CD8-positive, alpha-beta memory T cell (primary cell): ENCODE measurements at regions not wholly inside any gene's neighbourhood (a gene's known extent, or its start where the extent isn't known, plus 50 kb on each side); places are given as distances from the start of the nearest gene placed in this dataset.
"Not testable (repeated sequence)": the region's sequence is repeated elsewhere in the genome, so short reads cannot be mapped to it uniquely, and the experiment has no call there.

Experiments
- CTCF ChIA-PET: fragments of 350-600 bp; sonication (Branson Sonifier 250); formaldehyde crosslinking; loops from one replicate; lab custom pipeline; 2021; ENCODE audit warnings: antibody characterized with exemption; lab: Charles Lee
- POLR2A ChIA-PET: fragments of 350-600 bp; sonication (Branson Sonifier 250); formaldehyde crosslinking; loops from one replicate; lab custom pipeline; 2021; ENCODE audit warnings: antibody characterized with exemption; lab: Charles Lee
- DNase-seq, 5 donors: peaks; one replicate each; pipeline versions ENCODE4 v3.0.0 to v3.0.0-alpha.2; 2020 to 2022; ENCODE audit warnings: mixed read lengths in 1 of 5
- H3K27ac ChIP-seq: one replicate; pipeline ENCODE4 v1.7.0; 2013; ENCODE audit warnings: low read depth, mild to moderate bottlenecking, low read length, moderate library complexity
- H3K27me3 ChIP-seq: 2 replicates; pipeline ENCODE4 v1.7.0; 2013; ENCODE audit warnings: low read length, mild to moderate bottlenecking; ENCODE audit not compliant: insufficient read depth, poor library complexity, severe bottlenecking
- H3K36me3 ChIP-seq: 2 replicates; pipeline ENCODE4 v1.7.0; 2013; ENCODE audit warnings: mild to moderate bottlenecking, low read length, moderate library complexity; ENCODE audit not compliant: insufficient read depth
- H3K4me1 ChIP-seq: 2 replicates; pipeline ENCODE4 v1.7.0; 2013; ENCODE audit warnings: mild to moderate bottlenecking, low read length, moderate library complexity; ENCODE audit not compliant: insufficient read depth
- H3K4me3 ChIP-seq: 2 replicates; pipeline ENCODE4 v1.7.0; 2013; ENCODE audit warnings: mild to moderate bottlenecking, low read length
- H3K9me3 ChIP-seq: 2 replicates; pipeline ENCODE4 v1.7.0; 2013; ENCODE audit warnings: mild to moderate bottlenecking, low read length
- H3K27ac Mint-ChIP-seq, 8 donors: one replicate each; pipeline ENCODE4 v1.8.0; 2020 to 2021; ENCODE audit warnings: mixed read lengths in 8 of 8, mild to moderate bottlenecking in 6 of 8, inconsistent platforms in 3 of 8, moderate library complexity in 3 of 8
- H3K27me3 Mint-ChIP-seq, 2 donors: one replicate each; pipeline ENCODE4 v1.8.0; 2020 to 2021; ENCODE audit warnings: mixed read lengths in 2 of 2, mild to moderate bottlenecking in 1 of 2, moderate library complexity in 1 of 2
- H3K36me3 Mint-ChIP-seq, 3 donors: one replicate each; pipeline ENCODE4 v1.8.0; 2020 to 2021; ENCODE audit warnings: mixed read lengths in 3 of 3, inconsistent platforms in 1 of 3, mild to moderate bottlenecking in 1 of 3
- H3K4me1 Mint-ChIP-seq, 3 donors: one replicate each; pipeline ENCODE4 v1.8.0; 2020 to 2021; ENCODE audit warnings: mixed read lengths in 3 of 3, inconsistent platforms in 1 of 3, mild to moderate bottlenecking in 1 of 3
- H3K4me3 Mint-ChIP-seq, 7 donors: one replicate each; pipeline ENCODE4 v1.8.0; 2020 to 2021; ENCODE audit warnings: mixed read lengths in 7 of 7, mild to moderate bottlenecking in 6 of 7, moderate library complexity in 4 of 7, inconsistent platforms in 2 of 7
- H3K9me3 Mint-ChIP-seq, 5 donors: one replicate each; pipeline ENCODE4 v1.8.0; 2020 to 2022; ENCODE audit warnings: mixed read lengths in 5 of 5, mild to moderate bottlenecking in 3 of 5, moderate library complexity in 2 of 5, inconsistent platforms in 1 of 5

DNA sequence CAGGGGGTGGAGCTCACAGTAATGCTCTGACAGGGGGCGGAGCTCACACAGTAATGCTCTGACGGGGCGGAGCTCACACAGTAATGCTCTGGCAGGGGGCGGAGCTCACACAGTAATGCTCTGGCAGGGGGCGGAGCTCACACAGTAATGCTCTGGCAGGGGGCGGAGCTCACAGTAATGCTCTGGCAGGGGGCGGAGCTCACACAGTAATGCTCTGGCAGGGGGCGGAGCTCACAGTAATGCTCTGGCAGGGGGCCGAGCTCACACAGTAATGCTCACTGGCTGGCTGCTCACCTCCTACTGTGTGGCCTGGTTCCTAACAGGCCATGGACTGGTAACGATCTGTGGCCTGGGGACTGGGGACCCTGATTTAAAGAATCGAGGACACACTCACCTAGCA lies 53.9 kb upstream of the TNK2 start:
- H3K27ac ChIP-seq, POLR2A ChIA-PET, H3K4me3 ChIP-seq, CTCF ChIA-PET, H3K4me1 ChIP-seq, H3K36me3 ChIP-seq, H3K27me3 Mint-ChIP-seq, H3K4me3 Mint-ChIP-seq, H3K9me3 ChIP-seq, H3K9me3 Mint-ChIP-seq, DNase-seq, H3K27me3 ChIP-seq: not testable (repeated sequence)
- peaks cover 0 to 15% (median 0%) of the 10 kb centered on the region in 3 donors for H3K4me1 Mint-ChIP-seq
- peaks cover 0 to 56% (median 15%) of the 10 kb centered on the region in 3 donors for H3K36me3 Mint-ChIP-seq
- H3K27ac Mint-ChIP-seq, result peak overlapping the region in 2 of 8 donors; percentile 45 to 52

DNA sequence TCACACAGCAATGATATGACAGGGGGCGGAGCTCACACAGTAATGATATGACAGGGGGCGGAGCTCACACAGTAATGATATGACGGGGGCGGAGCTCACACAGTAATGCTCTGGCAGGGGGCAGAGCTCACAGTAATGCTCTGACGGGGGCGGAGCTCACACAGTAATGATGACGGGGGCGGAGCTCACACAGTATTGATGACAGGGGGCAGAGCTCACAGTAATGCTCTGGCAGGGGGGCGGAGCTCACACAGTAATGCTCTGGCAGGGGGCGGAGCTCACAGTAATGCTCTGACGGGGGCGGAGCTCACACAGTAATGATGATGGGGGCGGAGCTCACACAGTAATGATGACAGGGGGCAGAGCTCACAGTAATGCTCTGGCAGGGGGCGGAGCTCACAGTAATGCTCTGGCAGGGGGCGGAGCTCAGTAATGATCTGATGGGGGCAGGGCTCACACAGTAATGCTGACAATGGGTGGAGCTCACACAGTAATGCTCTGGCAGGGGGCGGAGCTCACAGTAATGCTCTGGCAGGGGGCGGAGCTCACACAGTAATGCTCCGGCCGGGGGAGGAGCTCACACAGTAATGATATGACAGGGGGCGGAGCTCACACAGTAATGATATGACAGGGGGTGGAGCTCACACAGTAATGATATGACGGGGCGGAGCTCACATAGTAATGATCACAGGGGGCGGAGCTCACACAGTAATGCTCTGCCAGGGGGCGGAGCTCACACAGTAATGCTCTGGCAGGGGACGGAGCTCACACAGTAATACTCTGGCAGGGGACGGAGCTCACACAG lies 52.8 kb upstream of the TNK2 start:
- H3K4me3 Mint-ChIP-seq, POLR2A ChIA-PET, CTCF ChIA-PET, H3K4me1 ChIP-seq, H3K4me3 ChIP-seq, H3K27me3 Mint-ChIP-seq, H3K36me3 ChIP-seq, H3K9me3 ChIP-seq, H3K27me3 ChIP-seq, H3K9me3 Mint-ChIP-seq, H3K27ac ChIP-seq: not testable (repeated sequence)
- DNase-seq, result peak in 2 of 5 donors; percentile 15 to 18
- Mint-ChIP-seq H3K27ac (peak overlapping the region in 4 of 8 donors; percentile 27 to 71 (median 50)), H3K36me3 (peaks cover 0 to 51% (median 15%) of the 10 kb centered on the region in 3 donors), H3K4me1 (peaks cover 0 to 15% (median 0%) of the 10 kb centered on the region in 3 donors)

DNA sequence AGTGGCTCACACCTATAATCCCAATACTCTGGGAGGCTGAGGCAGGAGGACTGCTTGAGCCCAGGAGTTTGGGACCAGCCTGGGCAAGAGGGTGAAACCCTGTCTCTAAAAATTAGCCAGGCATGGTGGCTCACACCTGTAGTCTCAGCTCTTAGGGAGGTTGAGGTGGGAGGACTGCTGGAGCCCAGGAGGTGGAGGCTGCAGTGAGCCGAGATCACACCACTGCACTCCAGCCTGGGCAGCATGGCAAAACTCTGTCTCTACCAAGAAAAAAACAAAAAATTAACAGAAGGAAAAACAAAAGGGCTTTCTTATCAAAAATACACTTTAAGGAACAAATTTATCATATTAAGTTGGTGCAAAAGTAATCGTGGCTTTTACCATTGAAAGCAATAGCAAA lies 51.8 kb upstream of the TNK2 start:
- H3K9me3 Mint-ChIP-seq, H3K27me3 Mint-ChIP-seq, H3K27ac Mint-ChIP-seq, H3K9me3 ChIP-seq, H3K4me3 Mint-ChIP-seq, H3K4me3 ChIP-seq, DNase-seq, H3K27ac ChIP-seq, CTCF ChIA-PET, H3K4me1 ChIP-seq, H3K36me3 ChIP-seq, H3K27me3 ChIP-seq, POLR2A ChIA-PET: not testable (repeated sequence)
- Mint-ChIP-seq H3K4me1 (peaks cover 4 to 21% (median 5%) of the 10 kb centered on the region in 3 donors), H3K36me3 (peaks cover 0 to 43% (median 15%) of the 10 kb centered on the region in 3 donors)

DNA sequence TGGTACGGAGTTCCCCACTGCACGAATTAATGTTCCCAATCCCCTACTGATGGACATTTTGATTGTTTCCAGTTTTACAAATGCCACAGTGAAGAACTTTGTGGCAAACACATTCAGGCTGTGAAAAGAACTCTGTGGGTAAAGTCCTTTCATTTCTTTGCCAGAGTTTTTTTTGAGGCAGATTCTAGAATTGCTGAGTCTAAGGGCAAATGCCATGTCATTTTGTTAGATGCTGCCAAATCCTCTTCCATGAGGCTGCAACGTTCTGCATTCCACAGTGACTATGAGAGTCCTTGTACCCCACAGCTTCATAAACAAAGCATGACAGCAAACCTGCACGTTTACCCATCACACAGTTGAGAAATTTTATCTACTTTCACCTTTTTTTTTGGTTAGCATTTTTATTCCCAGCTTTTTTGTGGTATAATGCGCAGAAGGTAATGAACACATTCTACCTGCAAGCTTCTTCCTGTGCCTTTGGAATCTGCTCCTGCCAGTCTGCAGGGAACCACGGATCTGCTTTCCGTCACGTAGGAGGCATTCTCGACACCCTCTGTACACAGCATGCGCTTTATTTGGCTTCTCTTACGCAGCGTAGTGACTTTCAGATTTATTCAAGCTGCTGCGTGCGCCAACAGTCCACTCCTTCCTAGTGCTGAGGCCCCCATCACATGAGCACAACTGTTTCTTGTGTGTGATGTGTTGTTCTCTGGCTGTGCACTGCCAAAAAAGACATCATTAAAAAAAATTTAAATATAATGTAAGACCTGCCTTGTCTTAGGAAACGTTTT lies 51.2 kb upstream of the TNK2 start:
- H3K4me3 ChIP-seq, H3K27me3 Mint-ChIP-seq, CTCF ChIA-PET, POLR2A ChIA-PET, H3K36me3 ChIP-seq, H3K27me3 ChIP-seq, H3K9me3 ChIP-seq, H3K4me1 ChIP-seq, H3K9me3 Mint-ChIP-seq, DNase-seq, H3K27ac ChIP-seq: not testable (repeated sequence)
- peak overlapping the region in 2 of 8 donors; percentile 28 to 88 for H3K27ac Mint-ChIP-seq
- H3K4me3 Mint-ChIP-seq, result peak overlapping the region in 1 of 7 donors; percentile 20
- H3K4me1 Mint-ChIP-seq, result peaks cover 4 to 21% (median 5%) of the 10 kb centered on the region in 3 donors
- peaks cover 0 to 37% (median 12%) of the 10 kb centered on the region in 3 donors for H3K36me3 Mint-ChIP-seq

DNA sequence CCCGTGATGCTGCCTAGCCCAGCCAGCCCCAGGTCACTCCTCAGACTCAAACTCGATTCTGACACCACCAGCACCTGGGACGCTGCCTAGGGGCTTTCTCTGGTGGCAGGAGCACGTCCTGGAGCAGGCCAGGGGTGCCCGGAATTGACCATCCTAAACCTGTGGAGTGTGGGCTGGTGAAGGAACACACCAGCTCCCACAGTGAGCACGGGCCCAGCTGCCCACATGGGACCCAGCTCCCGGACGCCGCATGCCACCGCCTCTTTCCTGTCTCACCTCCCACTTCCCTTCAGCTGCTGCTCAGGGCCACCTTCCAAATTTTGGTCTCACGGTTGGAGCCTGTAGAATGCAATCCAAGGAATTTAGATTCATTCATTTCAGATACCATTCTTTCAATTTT lies 50.4 kb upstream of the TNK2 start:
- not testable (repeated sequence) for H3K9me3 Mint-ChIP-seq
- peak overlapping the region in 4 of 8 donors; percentile 28 to 88 (median 36) for H3K27ac Mint-ChIP-seq

More for the DNA sequence above, 50.4 kb upstream of the TNK2 start:
- H3K27ac ChIP-seq, POLR2A ChIA-PET, H3K27me3 Mint-ChIP-seq, DNase-seq, H3K4me3 ChIP-seq, H3K36me3 ChIP-seq, CTCF ChIA-PET, H3K9me3 ChIP-seq, H3K27me3 ChIP-seq, H3K4me1 ChIP-seq: not testable (repeated sequence)
- Mint-ChIP-seq H3K36me3 (peaks cover 0 to 30% (median 12%) of the 10 kb centered on the region in 3 donors), H3K4me3 (peak overlapping the region in 1 of 7 donors; percentile 27), H3K4me1 (peaks cover 4 to 21% (median 5%) of the 10 kb centered on the region in 3 donors)
